Kidney (tissue), 13 donors: ENCODE measurements at regions not wholly inside any gene's neighbourhood (a gene's known extent, or its start where the extent isn't known, plus 50 kb on each side); places are given as distances from the start of the nearest gene placed in this dataset.
A peak's percentile ranks its signal among the peaks of the same experiment; 100 is the strongest.

Experiments used
- DNase-seq, 5 donors: peaks; one replicate each; pipeline ENCODE4 v3.0.0-alpha.2; 2013 to 2020
- FAIRE-seq: peaks from 2 replicates; lab custom pipeline; 2012; peaks lifted over from hg19 to GRCh38; lab: Jason Lieb, UNC
- H3K27ac ChIP-seq, 2 donors: one replicate each; pipeline ENCODE4 v1.7.0; 2013; ENCODE audit warnings: low read depth in 2 of 2, low read length in 2 of 2, inconsistent platforms in 1 of 2
- H3K27me3 ChIP-seq: one replicate; pipeline ENCODE4 v1.7.1; 2013; ENCODE audit warnings: low read length, inconsistent platforms; ENCODE audit not compliant: control insufficient read depth, insufficient read depth
- H3K36me3 ChIP-seq, 3 donors: one replicate each; pipeline versions ENCODE4 v1.7.0 to v1.7.1; 2013; ENCODE audit warnings: low read length in 3 of 3, control low read depth in 1 of 3, inconsistent platforms in 1 of 3; ENCODE audit not compliant: insufficient read depth in 3 of 3, control insufficient read depth in 2 of 3
- H3K4me1 ChIP-seq, 3 donors: one replicate each; pipeline versions ENCODE4 v1.7.0 to v1.7.1; 2013; ENCODE audit warnings: low read length in 3 of 3, inconsistent platforms in 1 of 3, low read depth in 1 of 3; ENCODE audit not compliant: control insufficient read depth in 2 of 3, insufficient read depth in 2 of 3
- H3K4me3 ChIP-seq, 3 donors: one replicate each; pipeline versions ENCODE4 v1.7.0 to v1.8.1; 2013; ENCODE audit warnings: low read length in 3 of 3, control low read depth in 1 of 3, inconsistent platforms in 1 of 3
- H3K9ac ChIP-seq, 3 donors: one replicate each; pipeline versions ENCODE4 v1.7.0 to v1.7.1; 2013; ENCODE audit warnings: low read length in 3 of 3, control low read depth in 1 of 3, inconsistent platforms in 1 of 3
- H3K9me3 ChIP-seq, 3 donors: one replicate each; pipeline versions ENCODE4 v1.7.0 to v1.7.1; 2013; ENCODE audit warnings: low read length in 3 of 3, control low read depth in 1 of 3, inconsistent platforms in 1 of 3; ENCODE audit not compliant: control insufficient read depth in 2 of 3, insufficient read depth in 1 of 3
- CTCF ChIP-seq: IDR thresholded peaks from 3 replicates; pipeline ENCODE4 v1.5.1; 2012; ENCODE audit warnings: mild to moderate bottlenecking, moderate library complexity, borderline replicate concordance; ENCODE audit not compliant: insufficient read depth; ENCODE audit errors: extremely low read depth
- intact Hi-C: fragments of 100-400 bp; cut with DNase I; formaldehyde crosslinking; loops from one replicate; pipeline ENCODE4 v1.11.1; 2022
- donor health status: control.
- donor health status: control.
- donor health status: control.
- donor health status: control.
- donor health status: control.
- donor health status: DM: yes; HTN: yes; CAD: no.
- donor health status: Normal renal cell carcinoma (clear cell type).

- DNase-seq (no peak), FAIRE-seq (no peak)
- no peak for TF ChIP-seq CTCF
- Histone ChIP-seq H3K4me1 (peaks cover 0 to 3% (median 0%) of the 10 kb centered on the region in 3 donors), H3K9ac (no peak overlapping the region), H3K36me3 (no peaks in the 10 kb centered on the region), H3K4me3 (no peak overlapping the region), H3K27me3 (no peaks in the 10 kb centered on the region), H3K27ac (no peak overlapping the region), H3K9me3 (no peaks in the 10 kb centered on the region)
- intact Hi-C loops: no loop called here
These were observed 60.4 kb upstream of the PELI2 start for GRCh38 chr14:56057767-56058166.

DNA sequence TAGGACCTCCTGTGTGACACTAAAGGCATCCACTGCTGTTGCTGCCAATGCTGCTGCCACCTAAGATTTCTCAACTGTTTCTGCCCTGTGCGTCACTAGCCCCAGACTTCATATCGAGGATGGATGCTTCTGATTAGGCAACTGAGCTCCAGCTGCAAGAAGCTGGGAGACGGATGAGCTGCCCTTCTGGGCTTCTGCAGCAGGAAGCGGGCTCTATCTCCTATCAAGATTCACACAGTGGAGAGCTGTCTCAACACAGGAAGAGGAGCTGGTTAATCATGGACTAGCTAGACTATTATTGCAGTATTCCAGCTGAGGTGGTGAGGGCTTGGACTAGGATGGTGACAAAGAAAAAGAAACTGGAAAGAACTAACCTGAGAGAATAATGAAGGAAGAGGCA, 59.2 kb upstream of the PELI2 start:
- Histone ChIP-seq H3K27me3 (no peaks in the 10 kb centered on the region), H3K36me3 (no peaks in the 10 kb centered on the region), H3K9ac (no peak overlapping the region), H3K27ac (no peak overlapping the region), H3K9me3 (no peaks in the 10 kb centered on the region), H3K4me1 (peaks cover 0 to 3% (median 0%) of the 10 kb centered on the region in 3 donors), H3K4me3 (no peak overlapping the region)
- DNase-seq (peak in 2 of 5 donors; percentile 23 to 25), FAIRE-seq (no peak)
- no peak for TF ChIP-seq CTCF
- intact Hi-C loops: no loop called here

GRCh38 chr14:56061051-56061450, 57.2 kb upstream of the PELI2 start:
- no peak for TF ChIP-seq CTCF
- H3K9ac ChIP-seq: no peak overlapping the region
- H3K36me3 ChIP-seq: no peaks in the 10 kb centered on the region
- H3K4me3 ChIP-seq: no peak overlapping the region
- H3K4me1 ChIP-seq: peaks cover 0 to 3% (median 0%) of the 10 kb centered on the region in 3 donors
- DNase-seq (no peak), FAIRE-seq (no peak)
- H3K27ac ChIP-seq: no peak overlapping the region
- intact Hi-C loops: no loop called here
- no peaks in the 10 kb centered on the region for H3K27me3 ChIP-seq
- no peaks in the 10 kb centered on the region for H3K9me3 ChIP-seq

DNA sequence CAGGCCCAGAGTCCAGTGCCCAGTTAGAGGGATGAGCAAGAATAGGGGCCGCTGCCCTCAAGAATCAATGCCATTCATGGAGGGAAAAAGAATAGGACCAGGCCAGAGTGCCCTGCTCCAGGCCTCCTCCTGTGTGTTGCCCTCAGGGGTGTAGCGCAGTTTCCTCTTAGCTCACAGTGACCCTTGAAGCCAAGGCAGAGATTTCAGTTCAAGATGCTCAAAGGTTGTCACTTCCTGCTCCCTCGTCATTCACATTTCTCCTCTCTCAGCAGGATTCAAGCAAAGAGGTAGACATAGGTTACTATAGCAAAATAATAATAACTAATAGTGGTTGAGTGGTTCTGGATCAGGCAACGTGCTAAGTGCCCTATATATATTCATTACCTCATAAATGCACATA, 55.1 kb upstream of the PELI2 start:
- no peak for FAIRE-seq
- Histone ChIP-seq H3K36me3 (no peaks in the 10 kb centered on the region), H3K27ac (no peak overlapping the region), H3K9me3 (no peaks in the 10 kb centered on the region), H3K9ac (no peak overlapping the region), H3K4me3 (no peak overlapping the region), H3K27me3 (no peaks in the 10 kb centered on the region), H3K4me1 (no peaks in the 10 kb centered on the region)
- intact Hi-C loops: no loop called here
- no peak for TF ChIP-seq CTCF
- DNase-seq: no peak
